Activated T-helper 1 cell treated with anti-CD3 and anti-CD28 coated beads, Interleukin-12 subunit alpha, Interleukin-12 subunit beta, Interleukin-2, Interleukin-4 antibody, amounts not matched to agents 30 ng/mL and 10 ng/mL and 1 ng/mL, durations not matched to agents 14 hours and 24 hours and 36 hours (primary cell): ENCODE measurements at regions not wholly inside any gene's neighbourhood (a gene's known extent, or its start where the extent isn't known, plus 50 kb on each side); places are given as distances from the start of the nearest gene placed in this dataset.

Experiments
- DNase-seq: peaks from one replicate; pipeline ENCODE4 v3.0.0; 2021; ENCODE audit warnings: low spot score
- H3K27ac Mint-ChIP-seq: one replicate; pipeline ENCODE4 v1.8.0; 2021; ENCODE audit warnings: mild to moderate bottlenecking, mixed read lengths
- H3K27me3 Mint-ChIP-seq: one replicate; pipeline ENCODE4 v1.8.0; 2022; ENCODE audit warnings: mild to moderate bottlenecking, moderate library complexity, mixed read lengths; ENCODE audit not compliant: insufficient read depth
- H3K36me3 Mint-ChIP-seq: one replicate; pipeline ENCODE4 v1.8.0; 2021; ENCODE audit warnings: low read depth, mixed read lengths
- H3K4me1 Mint-ChIP-seq: one replicate; pipeline ENCODE4 v1.8.0; 2021; ENCODE audit warnings: low read depth, mixed read lengths
- H3K4me3 Mint-ChIP-seq: one replicate; pipeline ENCODE4 v1.8.0; 2021; ENCODE audit warnings: mild to moderate bottlenecking, moderate library complexity, mixed read lengths
- H3K9me3 Mint-ChIP-seq: one replicate; pipeline ENCODE4 v1.8.0; 2021; ENCODE audit warnings: mixed read lengths
- intact Hi-C: fragments of 100-400 bp; cut with micrococcal nuclease; formaldehyde crosslinking; loops from one replicate; pipeline ENCODE4 v1.15.1; 2024

DNA sequence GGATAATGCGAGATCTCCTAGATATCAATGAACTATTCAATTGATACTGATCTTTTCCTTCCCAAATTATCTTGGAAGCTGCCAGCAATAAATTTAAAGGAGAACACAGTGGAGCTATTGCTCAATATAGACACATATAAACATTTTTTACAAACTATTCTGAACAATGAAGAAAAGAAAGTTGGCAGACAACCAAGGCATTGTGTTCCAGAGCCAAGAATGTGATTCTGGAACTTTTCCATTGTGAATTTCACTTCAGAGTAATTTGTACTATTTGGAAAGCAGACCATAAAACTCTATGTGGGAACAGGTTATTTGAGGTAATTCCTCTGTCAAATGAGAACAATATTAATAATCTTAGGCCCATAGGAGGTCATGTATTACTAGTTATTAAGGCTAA is 588.2 kb downstream of the IRS1 start:
- intact Hi-C loops = no loop called here
- Mint-ChIP-seq H3K36me3 (no peaks in the 10 kb centered on the region), H3K27me3 (peaks cover 11% of the 10 kb centered on the region), H3K4me3 (no peak overlapping the region), H3K4me1 (peaks cover 6% of the 10 kb centered on the region), H3K9me3 (no peaks in the 10 kb centered on the region), H3K27ac (no peak overlapping the region)
- DNase-seq = no peak

GRCh38 chr2:226208726-226209125 is 590.9 kb downstream of the IRS1 start:
- H3K36me3 Mint-ChIP-seq = no peaks in the 10 kb centered on the region
- peaks cover 13% of the 10 kb centered on the region for H3K27me3 Mint-ChIP-seq
- no peaks in the 10 kb centered on the region for H3K4me1 Mint-ChIP-seq
- no peaks in the 10 kb centered on the region for H3K9me3 Mint-ChIP-seq
- no peak overlapping the region for H3K27ac Mint-ChIP-seq
- no peak overlapping the region for H3K4me3 Mint-ChIP-seq
- intact Hi-C loops = no loop called here
- DNase-seq = no peak

DNA sequence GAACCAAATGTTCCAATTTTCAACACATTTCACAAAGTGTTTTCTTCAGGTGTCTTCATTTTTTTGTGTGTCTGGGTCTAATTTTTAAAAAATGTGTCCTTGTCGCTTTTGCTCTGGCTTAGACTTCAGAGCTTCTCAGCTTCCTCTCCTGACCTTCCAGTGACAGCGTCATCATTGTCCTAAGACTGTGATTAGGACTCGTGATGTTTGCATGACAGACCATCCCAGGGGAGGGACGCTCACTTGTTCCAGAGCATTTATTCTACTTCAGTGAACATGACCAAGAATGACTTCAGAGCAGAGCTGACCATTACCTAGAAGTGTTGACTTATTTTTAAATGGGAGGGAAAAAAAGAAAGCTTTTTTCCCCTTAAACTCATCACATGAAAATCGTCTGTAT is 591.9 kb downstream of the IRS1 start:
- Mint-ChIP-seq H3K36me3 (no peaks in the 10 kb centered on the region), H3K4me3 (no peak overlapping the region), H3K4me1 (no peaks in the 10 kb centered on the region), H3K27ac (no peak overlapping the region), H3K27me3 (peaks cover 13% of the 10 kb centered on the region), H3K9me3 (no peaks in the 10 kb centered on the region)
- no peak for DNase-seq
- intact Hi-C loops = no loop called here

- no peaks in the 10 kb centered on the region for H3K36me3 Mint-ChIP-seq
- no peaks in the 10 kb centered on the region for H3K9me3 Mint-ChIP-seq
- no peak for DNase-seq
- no peaks in the 10 kb centered on the region for H3K4me1 Mint-ChIP-seq
- intact Hi-C loops = no loop called here
- no peak overlapping the region for H3K27ac Mint-ChIP-seq
- peaks cover 1% of the 10 kb centered on the region for H3K27me3 Mint-ChIP-seq
- no peak overlapping the region for H3K4me3 Mint-ChIP-seq
Observed at GRCh38 chr2:226199555-226199954, 600.1 kb downstream of the IRS1 start.

DNA sequence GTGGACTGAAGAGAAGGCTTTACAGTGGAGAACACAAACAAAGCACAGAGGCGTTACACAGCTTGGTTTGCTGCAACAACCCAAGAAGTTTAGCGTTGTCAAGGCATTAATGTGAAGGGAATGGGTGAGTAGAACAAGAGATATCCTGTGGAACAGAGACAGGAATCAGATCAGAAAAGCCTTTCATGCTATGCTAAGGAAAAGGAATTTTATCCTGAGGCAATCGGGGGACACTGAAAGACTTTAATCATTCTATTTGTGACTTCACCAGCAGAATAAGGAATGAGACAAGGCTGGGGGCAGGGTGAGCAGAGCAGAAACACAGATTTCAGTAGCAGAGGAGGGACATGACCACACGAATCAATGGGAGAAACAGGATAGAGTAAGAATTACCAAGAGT is 600.7 kb downstream of the IRS1 start:
- Mint-ChIP-seq H3K27ac (no peak overlapping the region), H3K4me1 (no peaks in the 10 kb centered on the region), H3K4me3 (no peak overlapping the region), H3K36me3 (no peaks in the 10 kb centered on the region), H3K27me3 (no peaks in the 10 kb centered on the region), H3K9me3 (no peaks in the 10 kb centered on the region)
- DNase-seq = no peak
- intact Hi-C loops = no loop called here

DNA sequence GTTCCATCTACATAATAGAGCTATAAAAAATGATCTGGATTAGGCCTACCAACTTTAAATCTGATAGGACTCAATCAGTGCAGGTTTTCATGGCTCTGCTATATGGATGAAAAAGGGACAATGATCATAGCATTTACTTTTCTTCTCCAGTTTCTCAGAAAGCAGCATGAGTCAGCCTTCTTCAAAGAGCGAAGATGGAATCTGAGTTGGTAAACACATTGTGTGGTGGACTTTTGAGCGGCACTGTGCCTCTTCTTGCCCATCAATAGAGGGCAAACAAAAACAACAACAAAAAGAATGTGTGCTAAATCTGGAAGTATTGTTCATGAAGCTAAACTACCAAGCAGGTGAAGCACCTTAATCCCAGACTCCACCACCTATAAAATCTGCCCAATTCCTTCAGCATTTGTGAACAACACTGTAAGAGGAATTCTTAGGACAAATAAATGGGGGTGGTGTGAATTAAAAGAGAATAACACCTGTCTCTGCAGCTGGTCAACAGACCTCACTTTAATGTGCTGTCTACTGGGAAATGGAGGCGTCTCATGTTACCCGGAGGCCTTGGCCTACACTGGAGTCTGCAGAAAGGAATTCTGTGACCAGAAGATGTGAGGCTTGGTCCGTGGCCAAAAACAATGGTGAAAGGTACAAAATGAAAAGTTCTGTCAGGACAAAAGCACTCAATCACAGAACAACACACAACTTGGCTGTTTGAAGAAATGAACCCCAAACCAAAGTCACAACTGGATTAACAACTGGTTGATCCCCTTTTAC is 609.0 kb downstream of the IRS1 start:
- Mint-ChIP-seq H3K36me3 (no peaks in the 10 kb centered on the region), H3K4me1 (no peaks in the 10 kb centered on the region), H3K4me3 (no peak overlapping the region), H3K9me3 (no peaks in the 10 kb centered on the region), H3K27ac (no peak overlapping the region), H3K27me3 (no peaks in the 10 kb centered on the region)
- intact Hi-C loops = no loop called here
- DNase-seq = no peak

DNA sequence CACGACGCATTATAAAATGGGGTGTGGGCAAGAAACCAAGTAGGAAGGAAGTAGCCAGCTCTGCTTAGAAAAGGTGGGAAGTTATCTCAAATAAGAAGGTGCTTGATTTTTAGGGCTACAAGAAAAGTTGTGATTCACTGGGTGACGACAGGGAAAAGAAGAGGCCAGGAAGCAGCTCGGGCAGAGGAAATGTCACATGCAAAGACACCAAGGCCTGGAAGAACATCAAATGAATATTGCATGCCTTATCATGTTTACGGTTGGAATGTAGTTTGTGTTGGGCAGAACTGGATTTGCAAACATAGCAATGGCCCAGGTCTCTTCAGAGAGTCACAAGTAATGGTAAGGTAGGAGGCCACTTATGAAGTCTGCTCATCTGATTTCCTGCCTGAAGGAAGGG is 610.6 kb downstream of the IRS1 start:
- no peaks in the 10 kb centered on the region for H3K9me3 Mint-ChIP-seq
- no peaks in the 10 kb centered on the region for H3K27me3 Mint-ChIP-seq
- no peak overlapping the region for H3K4me3 Mint-ChIP-seq
- H3K27ac Mint-ChIP-seq = no peak overlapping the region
- DNase-seq = no peak
- H3K4me1 Mint-ChIP-seq = no peaks in the 10 kb centered on the region
- intact Hi-C loops = no loop called here
- H3K36me3 Mint-ChIP-seq = no peaks in the 10 kb centered on the region

DNA sequence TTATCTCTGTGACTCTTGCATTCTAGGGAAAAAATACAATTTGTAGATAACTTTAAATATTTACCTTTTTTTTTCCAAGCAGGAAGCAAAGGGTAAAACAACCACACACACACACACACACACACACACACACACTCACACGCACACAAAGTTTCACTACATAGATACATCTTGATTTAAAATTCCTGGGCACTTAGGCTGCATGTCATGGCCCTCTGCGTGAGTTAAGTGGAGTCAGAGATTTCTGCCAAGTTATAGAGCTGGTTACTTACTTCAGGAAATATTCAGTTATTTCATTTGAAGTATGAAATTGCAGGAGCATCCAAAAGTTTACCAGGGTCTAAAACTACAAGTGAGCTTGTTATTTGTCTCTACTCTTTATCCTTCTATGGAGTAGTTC is 612.0 kb downstream of the IRS1 start:
- Mint-ChIP-seq H3K4me3 (no peak overlapping the region), H3K27me3 (no peaks in the 10 kb centered on the region), H3K27ac (no peak overlapping the region), H3K9me3 (no peaks in the 10 kb centered on the region), H3K4me1 (no peaks in the 10 kb centered on the region), H3K36me3 (no peaks in the 10 kb centered on the region)
- DNase-seq = no peak
- intact Hi-C loops = no loop called here

GRCh38 chr2:226187156-226187555 is 612.5 kb downstream of the IRS1 start:
- no peaks in the 10 kb centered on the region for H3K9me3 Mint-ChIP-seq
- intact Hi-C loops = no loop called here
- DNase-seq = no peak

DNA sequence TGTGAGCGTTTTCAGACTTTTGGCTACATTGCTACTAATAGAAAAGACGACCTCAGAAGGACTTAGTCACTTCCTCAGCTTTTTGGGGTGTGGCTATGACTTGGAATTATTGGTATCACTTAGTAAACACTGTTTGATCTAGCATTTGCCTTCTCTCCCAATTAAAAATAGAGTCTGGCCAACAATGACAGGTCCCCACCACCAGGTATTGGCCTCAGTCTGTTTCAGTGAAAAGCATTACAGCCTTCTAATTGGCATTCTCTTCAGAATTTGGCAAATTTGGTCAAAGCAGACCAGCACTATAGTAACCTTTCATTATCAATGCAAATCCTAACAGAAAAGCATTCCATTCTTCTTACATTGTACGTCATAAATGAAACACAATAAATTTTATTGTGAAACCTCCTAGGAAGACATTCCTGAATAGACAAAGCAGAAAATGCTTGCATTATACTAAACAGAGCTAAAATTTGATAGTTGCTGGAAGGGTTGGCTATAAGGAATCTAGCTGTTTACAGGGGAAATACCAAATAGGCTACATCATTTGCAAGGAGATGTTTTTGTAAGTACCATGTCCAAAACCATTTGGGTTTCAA is 613.9 kb downstream of the IRS1 start:
- Mint-ChIP-seq H3K4me3 (no peak overlapping the region), H3K36me3 (no peaks in the 10 kb centered on the region), H3K4me1 (no peaks in the 10 kb centered on the region), H3K27me3 (no peaks in the 10 kb centered on the region), H3K27ac (no peak overlapping the region), H3K9me3 (no peaks in the 10 kb centered on the region)
- DNase-seq = no peak
- intact Hi-C loops = no loop called here

More at GRCh38 chr2:226187156-226187555, 612.5 kb downstream of the IRS1 start:
- Mint-ChIP-seq H3K27ac (no peak overlapping the region), H3K4me3 (no peak overlapping the region), H3K36me3 (no peaks in the 10 kb centered on the region), H3K4me1 (no peaks in the 10 kb centered on the region), H3K27me3 (no peaks in the 10 kb centered on the region)

DNA sequence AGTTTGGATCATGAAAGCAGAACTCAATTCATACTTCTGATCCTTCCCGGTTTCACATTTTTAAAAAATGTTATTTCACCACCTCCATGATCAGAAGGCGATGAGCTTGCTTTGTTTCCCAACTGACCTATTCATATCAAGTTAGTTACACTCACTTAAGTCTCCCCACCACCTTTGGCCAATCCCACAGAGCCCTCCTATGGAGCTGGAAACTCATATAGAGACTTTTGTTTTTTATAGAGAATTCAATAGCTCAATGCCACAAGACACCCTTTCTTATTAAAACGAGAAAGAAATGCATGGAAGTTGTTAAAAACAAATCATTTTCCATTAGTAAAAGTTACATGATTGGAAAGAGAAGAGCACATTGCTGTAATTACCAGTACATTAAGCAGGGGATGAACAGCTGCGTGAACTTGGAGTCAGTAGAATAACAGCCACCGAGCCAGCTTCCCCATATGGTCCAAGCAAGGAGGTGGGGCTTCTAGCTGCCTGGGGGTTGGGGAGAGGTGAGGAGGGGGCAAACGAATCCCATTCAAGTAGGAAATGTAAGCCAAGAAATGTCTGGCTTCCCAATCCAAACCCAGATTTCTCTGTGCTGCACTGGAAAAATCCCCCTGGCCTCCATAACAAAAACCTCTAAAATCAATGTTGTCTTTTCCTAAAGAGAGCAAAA is 614.5 kb downstream of the IRS1 start:
- H3K9me3 Mint-ChIP-seq = no peaks in the 10 kb centered on the region

DNA sequence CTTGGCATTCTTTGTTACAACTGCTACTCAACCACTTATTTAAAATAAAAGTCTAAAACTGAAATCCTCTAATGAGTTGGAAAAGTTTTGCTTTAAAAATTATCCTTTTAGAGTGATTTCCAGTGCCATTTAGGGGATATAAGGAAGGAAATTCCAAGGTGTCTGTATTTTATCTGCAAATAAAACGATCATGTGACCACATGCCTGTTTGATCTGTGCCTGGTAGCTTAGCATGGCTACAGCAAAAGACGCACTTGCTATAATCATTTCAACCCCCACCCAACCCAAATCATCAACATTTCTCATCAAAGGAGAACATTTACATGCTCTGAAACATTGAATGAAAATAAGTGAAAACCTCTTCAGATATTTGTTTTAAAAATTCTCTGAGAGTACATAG is 615.1 kb downstream of the IRS1 start:
- H3K36me3 Mint-ChIP-seq = no peaks in the 10 kb centered on the region
- H3K27me3 Mint-ChIP-seq = no peaks in the 10 kb centered on the region
- H3K9me3 Mint-ChIP-seq = no peaks in the 10 kb centered on the region
- no peak for DNase-seq
- no peaks in the 10 kb centered on the region for H3K4me1 Mint-ChIP-seq
- H3K4me3 Mint-ChIP-seq = no peak overlapping the region
- intact Hi-C loops = no loop called here
- no peak overlapping the region for H3K27ac Mint-ChIP-seq

More for the DNA sequence above, 614.5 kb downstream of the IRS1 start:
- H3K27me3 Mint-ChIP-seq = no peaks in the 10 kb centered on the region
- DNase-seq = no peak
- no peak overlapping the region for H3K27ac Mint-ChIP-seq
- no peak overlapping the region for H3K4me3 Mint-ChIP-seq
- no peaks in the 10 kb centered on the region for H3K4me1 Mint-ChIP-seq
- intact Hi-C loops = no loop called here
- H3K36me3 Mint-ChIP-seq = no peaks in the 10 kb centered on the region

GRCh38 chr2:226183550-226183949 is 616.1 kb downstream of the IRS1 start:
- no peak for DNase-seq
- Mint-ChIP-seq H3K27ac (no peak overlapping the region), H3K9me3 (peaks cover under 1% of the 10 kb centered on the region), H3K4me3 (no peak overlapping the region), H3K4me1 (no peaks in the 10 kb centered on the region), H3K36me3 (no peaks in the 10 kb centered on the region), H3K27me3 (no peaks in the 10 kb centered on the region)
- intact Hi-C loops = no loop called here
